Mesenchymal stem cell (in vitro differentiated cells and primary cell): ENCODE measurements at regions not wholly inside any gene's neighbourhood (a gene's known extent, or its start where the extent isn't known, plus 50 kb on each side); places are given as distances from the start of the nearest gene placed in this dataset.

Experiments
- DNase-seq: peaks from one replicate; pipeline ENCODE4 v3.0.0-alpha.2; 2013
- H2AFZ ChIP-seq: one replicate; pipeline ENCODE4 v1.6.1; 2013; ENCODE audit warnings: low read depth, mild to moderate bottlenecking, control low read depth, inconsistent platforms, low read length, moderate library complexity
- H2AK5ac ChIP-seq: 2 replicates; pipeline ENCODE4 v1.6.1; 2013; ENCODE audit warnings: low read length, moderate library complexity, mild to moderate bottlenecking, inconsistent platforms; ENCODE audit not compliant: severe bottlenecking
- H2BK120ac ChIP-seq: one replicate; pipeline ENCODE4 v1.6.1; 2013; ENCODE audit warnings: low read depth, mild to moderate bottlenecking, inconsistent platforms, low read length, moderate library complexity
- H2BK12ac ChIP-seq, 2 experiments: one replicate each; pipeline ENCODE4 v1.6.1; 2013; ENCODE audit warnings: inconsistent platforms in 2 of 2, low read length in 2 of 2, mild to moderate bottlenecking in 2 of 2, moderate library complexity in 2 of 2, control low read depth in 1 of 2
- H2BK15ac ChIP-seq: one replicate; pipeline ENCODE4 v1.6.1; 2013; ENCODE audit warnings: mild to moderate bottlenecking, low read depth, inconsistent platforms; ENCODE audit not compliant: poor library complexity, severe bottlenecking
- H2BK5ac ChIP-seq: 2 replicates; pipeline ENCODE4 v1.6.1; 2013; ENCODE audit warnings: low read depth, mild to moderate bottlenecking, low read length, control low read depth, inconsistent platforms; ENCODE audit not compliant: poor library complexity, severe bottlenecking
- H3K14ac ChIP-seq, 2 experiments: one replicate each; pipeline ENCODE4 v1.6.1; 2013; ENCODE audit warnings: inconsistent platforms in 2 of 2, low read length in 2 of 2, control low read depth in 1 of 2, mild to moderate bottlenecking in 1 of 2, moderate library complexity in 1 of 2
- H3K18ac ChIP-seq, 2 experiments: one replicate each; pipeline ENCODE4 v1.6.1; 2013; ENCODE audit warnings: inconsistent platforms in 2 of 2, low read length in 2 of 2, control low read depth in 1 of 2, low read depth in 1 of 2, mild to moderate bottlenecking in 1 of 2
- H3K23ac ChIP-seq, 2 experiments: one replicate each; pipeline ENCODE4 v1.6.1; 2013; ENCODE audit warnings: inconsistent platforms in 2 of 2, low read length in 2 of 2, mild to moderate bottlenecking in 2 of 2, moderate library complexity in 2 of 2, control low read depth in 1 of 2
- H3K27ac ChIP-seq: 2 replicates; pipeline ENCODE4 v1.5.1; 2013; ENCODE audit warnings: mild to moderate bottlenecking, moderate library complexity, low read length, control low read depth, inconsistent platforms; ENCODE audit not compliant: poor library complexity, severe bottlenecking
- H3K27me3 ChIP-seq, 2 experiments: 2 replicates each; pipeline versions ENCODE4 v1.6.1 to v1.7.0; 2013; ENCODE audit warnings: low read length in 2 of 2, mild to moderate bottlenecking in 2 of 2, moderate library complexity in 2 of 2, control low read depth in 1 of 2, inconsistent platforms in 1 of 2; ENCODE audit not compliant: control insufficient read depth in 1 of 2, insufficient read depth in 1 of 2
- H3K36me3 ChIP-seq, 2 experiments: 2 replicates each; pipeline versions ENCODE4 v1.6.1 to v1.7.0; 2013; ENCODE audit warnings: low read length in 2 of 2, control low read depth in 1 of 2, inconsistent platforms in 1 of 2, low read depth in 1 of 2, mild to moderate bottlenecking in 1 of 2; ENCODE audit not compliant: insufficient read depth in 2 of 2, control insufficient read depth in 1 of 2
- H3K4ac ChIP-seq, 2 experiments: one replicate each; pipeline ENCODE4 v1.6.1; 2013; ENCODE audit warnings: inconsistent platforms in 2 of 2, low read length in 2 of 2, mild to moderate bottlenecking in 2 of 2, moderate library complexity in 2 of 2, control low read depth in 1 of 2, low read depth in 1 of 2
- H3K4me1 ChIP-seq: 2 replicates; pipeline ENCODE4 v1.6.1; 2013; ENCODE audit warnings: low read depth, low read length, control low read depth; ENCODE audit not compliant: control insufficient read depth, insufficient read depth
- H3K4me2 ChIP-seq: 2 replicates; pipeline ENCODE4 v1.6.1; 2013; ENCODE audit warnings: low read length, mild to moderate bottlenecking, inconsistent platforms; ENCODE audit not compliant: poor library complexity, severe bottlenecking
- H3K4me3 ChIP-seq, 2 experiments: 2 replicates each; pipeline versions ENCODE4 v1.5.1 to v1.7.0; 2013; ENCODE audit warnings: low read length in 2 of 2, mild to moderate bottlenecking in 2 of 2, control low read depth in 1 of 2, low read depth in 1 of 2; ENCODE audit not compliant: insufficient read depth in 1 of 2
- H3K79me1 ChIP-seq: replicated peaks from 2 replicates; pipeline ENCODE4 v1.6.1; 2013; ENCODE audit warnings: mild to moderate bottlenecking, control low read depth, low read length, inconsistent platforms; ENCODE audit not compliant: poor library complexity, severe bottlenecking
- H3K9ac ChIP-seq: 2 replicates; pipeline ENCODE4 v1.7.0; 2013; ENCODE audit warnings: mild to moderate bottlenecking, low read length, moderate library complexity
- H3K9me3 ChIP-seq: 2 replicates; pipeline ENCODE4 v1.7.0; 2013; ENCODE audit warnings: mild to moderate bottlenecking, low read length; ENCODE audit not compliant: control insufficient read depth
- H4K8ac ChIP-seq: one replicate; pipeline ENCODE4 v1.6.1; 2013; ENCODE audit warnings: inconsistent platforms, mild to moderate bottlenecking, low read length, moderate library complexity
- H4K91ac ChIP-seq: one replicate; pipeline ENCODE4 v1.6.1; 2013; ENCODE audit warnings: mild to moderate bottlenecking, low read length, inconsistent platforms
- WGBS: methylation state at CpG from one replicate; pipeline ENCODE4 v1.1.7; 2013; ENCODE audit warnings: mixed read lengths; 5-methylcytosine and 5-hydroxymethylcytosine counted together

DNA sequence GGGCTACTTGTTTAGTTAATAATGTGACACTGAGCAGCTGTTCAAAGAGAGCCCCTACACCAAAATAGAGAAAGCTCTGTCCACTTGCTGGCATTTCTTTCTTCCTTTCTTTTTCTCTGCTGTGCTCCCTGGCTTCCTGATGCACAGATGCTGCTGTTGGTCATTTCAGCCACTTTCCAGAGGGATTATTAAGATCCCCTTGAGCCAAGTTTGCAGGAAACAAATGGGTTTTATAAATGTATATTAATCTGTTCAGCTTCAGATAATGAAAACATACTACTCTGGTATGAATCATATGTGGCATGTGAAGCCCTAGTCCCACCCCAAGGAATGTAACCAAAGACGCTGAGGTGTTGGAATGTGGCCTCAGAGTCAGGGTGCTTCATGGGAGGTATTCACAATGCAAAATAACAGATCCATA is 638.2 kb upstream of the FZD8 start:
- Histone ChIP-seq H3K23ac (no peak overlapping the region), H3K14ac (no peak overlapping the region), H3K36me3 (no peaks in the 10 kb centered on the region), H4K91ac (no peak overlapping the region), H2AFZ (no peak overlapping the region), H3K18ac (peak overlapping the region in 1 of 2 experiments; percentile 93), H3K4me2 (no peak overlapping the region), H2BK120ac (no peak overlapping the region), H2BK5ac (no peak overlapping the region), H3K27me3 (no peaks in the 10 kb centered on the region), H3K79me1 (no peaks in the 10 kb centered on the region), H3K9me3 (peaks cover 4% of the 10 kb centered on the region), H3K4ac (no peak overlapping the region), H2BK12ac (no peak overlapping the region), H3K4me1 (peaks cover 2% of the 10 kb centered on the region), H2BK15ac (no peak overlapping the region), H4K8ac (no peak overlapping the region), H3K9ac (no peak overlapping the region), H3K4me3 (no peak overlapping the region), H2AK5ac (no peak overlapping the region), H3K27ac (peak overlapping the region; percentile 62)
- DNase-seq, result peak; percentile 28
- WGBS, result 7% methylated on average over 1 of the region's 1 CpG

DNA sequence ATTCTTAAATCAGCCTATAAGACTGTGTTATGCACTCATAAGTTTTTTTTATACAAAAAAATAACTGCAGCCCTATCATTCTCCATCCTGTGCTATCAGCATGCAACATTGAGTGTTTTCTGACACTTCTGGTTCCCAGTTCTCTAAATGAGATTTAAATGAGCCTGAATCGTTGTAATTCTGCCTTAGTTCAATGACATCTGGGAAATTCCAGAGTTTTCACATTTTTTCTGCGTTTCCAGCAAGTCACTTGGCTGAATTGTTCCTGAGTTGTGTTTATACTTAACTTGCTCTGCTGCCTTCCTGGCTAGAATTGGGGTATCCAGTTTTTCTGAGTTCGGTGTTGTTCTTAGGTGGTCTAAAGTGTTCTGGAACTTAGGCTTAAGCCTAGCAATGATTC is 636.1 kb upstream of the FZD8 start:
- H2AK5ac ChIP-seq, result no peak overlapping the region
- H2BK120ac ChIP-seq, result no peak overlapping the region
- H3K4me1 ChIP-seq, result peaks cover 2% of the 10 kb centered on the region
- no peak overlapping the region for H2BK12ac ChIP-seq
- H3K4me2 ChIP-seq, result peak overlapping the region; percentile 11
- H3K79me1 ChIP-seq, result no peaks in the 10 kb centered on the region
- no peaks in the 10 kb centered on the region for H3K36me3 ChIP-seq
- no peak overlapping the region for H3K4ac ChIP-seq
- H3K18ac ChIP-seq, result no peak overlapping the region
- H3K9ac ChIP-seq, result no peak overlapping the region
- no peak overlapping the region for H3K14ac ChIP-seq
- H3K4me3 ChIP-seq, result no peak overlapping the region
- no peak overlapping the region for H3K27ac ChIP-seq
- H3K23ac ChIP-seq, result no peak overlapping the region
- peak; percentile 60 for DNase-seq
- no peak overlapping the region for H2BK5ac ChIP-seq
- H2BK15ac ChIP-seq, result no peak overlapping the region
- H2AFZ ChIP-seq, result no peak overlapping the region
- no peak overlapping the region for H4K8ac ChIP-seq
- H3K27me3 ChIP-seq, result no peaks in the 10 kb centered on the region
- 44% methylated on average over 3 of the region's 3 CpGs for WGBS
- H4K91ac ChIP-seq, result no peak overlapping the region
- peaks cover 7% of the 10 kb centered on the region for H3K9me3 ChIP-seq

GRCh38 chr10:36277459-36277858 is 635.4 kb upstream of the FZD8 start:
- Histone ChIP-seq H3K23ac (no peak overlapping the region), H3K4me1 (peaks cover 2% of the 10 kb centered on the region), H3K79me1 (no peaks in the 10 kb centered on the region), H4K91ac (no peak overlapping the region), H2AK5ac (no peak overlapping the region), H4K8ac (no peak overlapping the region), H3K27me3 (no peaks in the 10 kb centered on the region), H3K27ac (no peak overlapping the region), H2BK120ac (no peak overlapping the region), H3K9ac (no peak overlapping the region), H2BK12ac (no peak overlapping the region), H3K9me3 (peaks cover 7% of the 10 kb centered on the region), H3K18ac (peak overlapping the region in 1 of 2 experiments; percentile 37), H2BK5ac (no peak overlapping the region), H3K4me3 (no peak overlapping the region), H2BK15ac (no peak overlapping the region), H3K4ac (no peak overlapping the region), H3K14ac (no peak overlapping the region), H3K36me3 (no peaks in the 10 kb centered on the region), H3K4me2 (no peak overlapping the region), H2AFZ (no peak overlapping the region)
- DNase-seq, result no peak

GRCh38 chr10:36271627-36272340 is 629.7 kb upstream of the FZD8 start:
- no peaks in the 10 kb centered on the region for H3K27me3 ChIP-seq
- H3K4me2 ChIP-seq, result no peak overlapping the region
- H4K91ac ChIP-seq, result no peak overlapping the region
- no peak overlapping the region for H3K9ac ChIP-seq
- H3K4me1 ChIP-seq, result peaks cover 1% of the 10 kb centered on the region
- no peak overlapping the region for H3K23ac ChIP-seq
- H3K79me1 ChIP-seq, result no peaks in the 10 kb centered on the region
- no peak overlapping the region for H3K14ac ChIP-seq
- H4K8ac ChIP-seq, result no peak overlapping the region
- no peak overlapping the region for H2BK120ac ChIP-seq
- no peak overlapping the region for H3K4ac ChIP-seq
- no peak overlapping the region for H3K27ac ChIP-seq
- H2BK15ac ChIP-seq, result no peak overlapping the region
- no peak overlapping the region for H2AFZ ChIP-seq
- DNase-seq, result no peak
- H3K4me3 ChIP-seq, result no peak overlapping the region
- peaks cover 7% of the 10 kb centered on the region for H3K9me3 ChIP-seq
- 100% methylated on average over 1 of the region's 2 CpGs for WGBS
- no peaks in the 10 kb centered on the region for H3K36me3 ChIP-seq
- H2AK5ac ChIP-seq, result no peak overlapping the region
- H2BK5ac ChIP-seq, result no peak overlapping the region
- H2BK12ac ChIP-seq, result no peak overlapping the region
- peak overlapping the region in 1 of 2 experiments; percentile 68 for H3K18ac ChIP-seq
